PC-9 (cell line): ENCODE measurements at regions not wholly inside any gene's neighbourhood (a gene's known extent, or its start where the extent isn't known, plus 50 kb on each side); places are given as distances from the start of the nearest gene placed in this dataset.

Experiments used
- EZH2 ChIP-seq: fragments of 200-600 bp; sonication (generic); IDR thresholded peaks from 2 replicates; pipeline ENCODE4 v1.8.0; 2017; ENCODE audit warnings: antibody characterized with exemption, low read depth
- TF ChIP-seq, protein P1 (sequence below): fragments of 200-600 bp; sonication (generic); conservative IDR thresholded peaks from 2 replicates; pipeline ENCODE4 v1.6.1; 2017; ENCODE audit warnings: mixed run types, antibody characterized with exemption, mild to moderate bottlenecking, moderate library complexity

DNA sequence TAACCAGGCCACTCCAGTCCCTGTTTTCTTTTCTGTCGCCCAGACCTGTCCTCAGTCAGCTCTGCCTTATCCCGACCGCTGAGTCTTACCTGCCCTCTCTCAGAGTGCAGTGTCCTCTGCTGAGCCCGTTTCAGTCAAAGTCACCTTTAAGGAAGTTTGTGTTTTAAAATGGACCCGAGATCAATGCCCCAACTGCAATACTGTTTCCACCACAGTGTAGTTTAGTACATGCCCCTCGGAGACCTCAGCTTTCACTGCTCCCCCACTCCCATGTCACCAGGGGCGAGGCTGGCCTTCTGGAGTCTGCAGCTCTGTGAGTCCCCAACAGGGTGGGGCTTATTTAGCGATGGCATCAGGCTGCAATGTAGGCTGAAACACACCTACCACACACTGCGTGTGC is 248.4 kb upstream of the TSHZ3 start:
- TF ChIP-seq, protein P1, sequence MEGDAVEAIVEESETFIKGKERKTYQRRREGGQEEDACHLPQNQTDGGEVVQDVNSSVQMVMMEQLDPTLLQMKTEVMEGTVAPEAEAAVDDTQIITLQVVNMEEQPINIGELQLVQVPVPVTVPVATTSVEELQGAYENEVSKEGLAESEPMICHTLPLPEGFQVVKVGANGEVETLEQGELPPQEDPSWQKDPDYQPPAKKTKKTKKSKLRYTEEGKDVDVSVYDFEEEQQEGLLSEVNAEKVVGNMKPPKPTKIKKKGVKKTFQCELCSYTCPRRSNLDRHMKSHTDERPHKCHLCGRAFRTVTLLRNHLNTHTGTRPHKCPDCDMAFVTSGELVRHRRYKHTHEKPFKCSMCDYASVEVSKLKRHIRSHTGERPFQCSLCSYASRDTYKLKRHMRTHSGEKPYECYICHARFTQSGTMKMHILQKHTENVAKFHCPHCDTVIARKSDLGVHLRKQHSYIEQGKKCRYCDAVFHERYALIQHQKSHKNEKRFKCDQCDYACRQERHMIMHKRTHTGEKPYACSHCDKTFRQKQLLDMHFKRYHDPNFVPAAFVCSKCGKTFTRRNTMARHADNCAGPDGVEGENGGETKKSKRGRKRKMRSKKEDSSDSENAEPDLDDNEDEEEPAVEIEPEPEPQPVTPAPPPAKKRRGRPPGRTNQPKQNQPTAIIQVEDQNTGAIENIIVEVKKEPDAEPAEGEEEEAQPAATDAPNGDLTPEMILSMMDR, result no peak
- no peak for TF ChIP-seq EZH2
